HL-60 (cell line): ENCODE measurements at regions not wholly inside any gene's neighbourhood (a gene's known extent, or its start where the extent isn't known, plus 50 kb on each side); places are given as distances from the start of the nearest gene placed in this dataset.

Experiments used
- CTCF ChIP-seq: IDR thresholded peaks from one replicate; pipeline ENCODE4 v1.5.1; 2011; ENCODE audit warnings: low read length, control low read depth, inconsistent platforms; ENCODE audit not compliant: insufficient read depth
- GABPA ChIP-seq: IDR thresholded peaks from 2 replicates; pipeline ENCODE4 v1.6.1; 2012; ENCODE audit warnings: low read depth
- POLR2AphosphoS5 ChIP-seq: IDR thresholded peaks from 2 replicates; pipeline ENCODE4 v1.6.1; 2012; ENCODE audit warnings: low read depth
- SPI1 ChIP-seq: IDR thresholded peaks from 2 replicates; pipeline ENCODE4 v1.6.1; 2012; ENCODE audit warnings: low read depth, mild to moderate bottlenecking, borderline replicate concordance
- TF ChIP-seq, protein P1 (sequence below): IDR thresholded peaks from 2 replicates; pipeline ENCODE4 v1.6.1; 2012; ENCODE audit warnings: low read depth; ENCODE audit not compliant: insufficient replicate concordance

DNA sequence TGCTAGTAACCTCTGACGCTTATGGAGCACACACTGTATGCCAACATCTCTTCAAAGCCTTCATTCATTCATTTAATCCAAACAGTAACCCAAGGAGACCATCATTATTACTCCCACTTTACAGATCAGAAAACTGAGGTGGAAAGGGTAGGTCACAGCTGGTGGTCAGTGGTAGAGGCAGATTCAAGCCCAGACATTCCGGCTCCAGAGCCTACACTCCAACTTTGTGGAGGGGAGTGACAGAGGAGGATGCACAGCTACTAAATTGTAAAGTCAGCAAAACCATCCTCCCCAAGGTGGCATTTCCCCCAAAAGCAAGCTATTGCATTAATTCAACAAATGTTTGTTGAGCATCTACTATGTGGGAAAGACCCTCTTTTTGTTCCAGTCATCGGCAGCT, 110.5 kb upstream of the CPEB4 start:
- TF ChIP-seq CTCF (no peak), SPI1 (no peak), POLR2AphosphoS5 (no peak), GABPA (no peak)
- TF ChIP-seq, protein P1, sequence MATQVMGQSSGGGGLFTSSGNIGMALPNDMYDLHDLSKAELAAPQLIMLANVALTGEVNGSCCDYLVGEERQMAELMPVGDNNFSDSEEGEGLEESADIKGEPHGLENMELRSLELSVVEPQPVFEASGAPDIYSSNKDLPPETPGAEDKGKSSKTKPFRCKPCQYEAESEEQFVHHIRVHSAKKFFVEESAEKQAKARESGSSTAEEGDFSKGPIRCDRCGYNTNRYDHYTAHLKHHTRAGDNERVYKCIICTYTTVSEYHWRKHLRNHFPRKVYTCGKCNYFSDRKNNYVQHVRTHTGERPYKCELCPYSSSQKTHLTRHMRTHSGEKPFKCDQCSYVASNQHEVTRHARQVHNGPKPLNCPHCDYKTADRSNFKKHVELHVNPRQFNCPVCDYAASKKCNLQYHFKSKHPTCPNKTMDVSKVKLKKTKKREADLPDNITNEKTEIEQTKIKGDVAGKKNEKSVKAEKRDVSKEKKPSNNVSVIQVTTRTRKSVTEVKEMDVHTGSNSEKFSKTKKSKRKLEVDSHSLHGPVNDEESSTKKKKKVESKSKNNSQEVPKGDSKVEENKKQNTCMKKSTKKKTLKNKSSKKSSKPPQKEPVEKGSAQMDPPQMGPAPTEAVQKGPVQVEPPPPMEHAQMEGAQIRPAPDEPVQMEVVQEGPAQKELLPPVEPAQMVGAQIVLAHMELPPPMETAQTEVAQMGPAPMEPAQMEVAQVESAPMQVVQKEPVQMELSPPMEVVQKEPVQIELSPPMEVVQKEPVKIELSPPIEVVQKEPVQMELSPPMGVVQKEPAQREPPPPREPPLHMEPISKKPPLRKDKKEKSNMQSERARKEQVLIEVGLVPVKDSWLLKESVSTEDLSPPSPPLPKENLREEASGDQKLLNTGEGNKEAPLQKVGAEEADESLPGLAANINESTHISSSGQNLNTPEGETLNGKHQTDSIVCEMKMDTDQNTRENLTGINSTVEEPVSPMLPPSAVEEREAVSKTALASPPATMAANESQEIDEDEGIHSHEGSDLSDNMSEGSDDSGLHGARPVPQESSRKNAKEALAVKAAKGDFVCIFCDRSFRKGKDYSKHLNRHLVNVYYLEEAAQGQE: no peak
